NT2/D1 (cell line): ENCODE measurements at regions not wholly inside any gene's neighbourhood (a gene's known extent, or its start where the extent isn't known, plus 50 kb on each side); places are given as distances from the start of the nearest gene placed in this dataset.

Experiments used
- SUZ12 ChIP-seq: IDR thresholded peaks from 2 replicates; pipeline ENCODE4 v1.6.1; 2011; ENCODE audit not compliant: insufficient read length, insufficient read depth; ENCODE audit errors: extremely low read depth
- YY1 ChIP-seq: IDR thresholded peaks from 2 replicates; pipeline ENCODE4 v1.6.1; 2011; ENCODE audit not compliant: insufficient read length, insufficient read depth

- TF ChIP-seq YY1 = no peak
- no peak for TF ChIP-seq SUZ12
Observed at GRCh38 chr2:208584378-208584985, 177.9 kb downstream of the PTH2R start.
